Renal cortical epithelial cell (primary cell): ENCODE measurements at regions not wholly inside any gene's neighbourhood (a gene's known extent, or its start where the extent isn't known, plus 50 kb on each side); places are given as distances from the start of the nearest gene placed in this dataset.
"Not testable (repeated sequence)": the region's sequence is repeated elsewhere in the genome, so short reads cannot be mapped to it uniquely, and the experiment has no call there.

ENCODE experiments used
- DNase-seq: peaks from one replicate; pipeline ENCODE4 v3.0.0-alpha.2; 2011; ENCODE audit warnings: low read depth

- DNase-seq = no peak
Measured at GRCh38 chr1:229886636-229887035, 180.4 kb upstream of the GALNT2 start.

DNA sequence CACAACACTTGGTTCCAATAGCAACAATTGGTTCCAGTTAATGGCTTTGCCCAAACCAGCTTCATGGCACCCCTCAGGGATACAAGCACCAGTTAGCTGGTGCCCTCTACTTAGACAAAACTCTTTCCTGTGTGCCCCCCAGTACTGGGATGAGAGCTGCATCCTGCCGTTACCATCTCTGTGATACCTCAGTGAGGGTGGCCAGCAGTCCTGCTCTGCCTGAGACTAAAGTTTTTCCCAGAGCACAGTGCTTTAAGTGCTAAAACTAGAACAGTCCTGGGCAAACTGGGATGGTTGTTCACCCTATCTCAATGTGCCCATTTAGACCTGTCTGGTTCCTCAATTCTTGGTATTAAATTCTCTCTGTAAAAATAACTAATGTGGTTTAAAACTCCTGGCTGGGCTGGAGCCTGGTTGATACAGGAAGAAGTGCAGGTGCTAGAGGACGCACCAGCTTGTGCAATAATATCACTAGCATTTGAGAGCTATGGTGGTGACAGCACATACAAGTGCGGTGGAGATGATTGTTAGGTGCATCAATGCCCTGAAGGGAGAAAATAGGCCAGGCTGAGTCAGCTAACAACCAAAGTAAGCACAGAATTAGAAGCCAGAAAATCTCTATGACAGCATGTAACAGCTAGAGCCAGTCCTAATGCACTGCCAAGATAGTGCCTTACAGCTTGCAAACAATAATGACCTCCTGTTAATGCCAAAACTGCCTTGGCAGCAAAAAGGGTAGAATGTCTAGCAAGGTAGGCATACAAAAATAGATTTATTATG lies 179.8 kb upstream of the GALNT2 start:
- peak; percentile 17 for DNase-seq

- DNase-seq = no peak
Measured at GRCh38 chr1:229888157-229888556, 178.9 kb upstream of the GALNT2 start.

GRCh38 chr1:229888561-229889001 lies 178.5 kb upstream of the GALNT2 start:
- DNase-seq = no peak

DNA sequence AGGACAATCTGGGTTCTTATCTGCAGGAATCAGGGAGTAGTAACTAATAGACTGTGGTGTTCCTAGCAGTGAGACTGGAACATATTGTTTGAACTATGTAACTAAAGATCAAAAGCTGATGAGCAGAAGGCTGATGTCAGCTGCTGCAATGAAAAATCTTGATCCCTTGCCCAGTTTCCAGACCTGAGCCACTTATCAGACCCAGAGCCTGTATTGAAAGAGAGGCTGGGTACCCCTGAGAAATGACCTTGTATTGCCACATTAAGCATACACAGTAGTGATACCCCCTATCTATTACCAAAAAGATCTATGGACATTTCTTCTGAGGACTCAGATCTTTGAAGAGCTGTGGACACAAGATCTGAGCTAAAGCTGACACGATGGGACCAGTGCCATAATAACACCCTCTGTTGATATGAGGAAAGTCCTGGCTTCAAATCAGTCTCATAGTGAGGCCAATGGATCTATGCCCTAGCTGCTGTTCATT lies 178.0 kb upstream of the GALNT2 start:
- DNase-seq = no peak

GRCh38 chr1:229891227-229891626 lies 175.8 kb upstream of the GALNT2 start:
- DNase-seq = no peak

DNA sequence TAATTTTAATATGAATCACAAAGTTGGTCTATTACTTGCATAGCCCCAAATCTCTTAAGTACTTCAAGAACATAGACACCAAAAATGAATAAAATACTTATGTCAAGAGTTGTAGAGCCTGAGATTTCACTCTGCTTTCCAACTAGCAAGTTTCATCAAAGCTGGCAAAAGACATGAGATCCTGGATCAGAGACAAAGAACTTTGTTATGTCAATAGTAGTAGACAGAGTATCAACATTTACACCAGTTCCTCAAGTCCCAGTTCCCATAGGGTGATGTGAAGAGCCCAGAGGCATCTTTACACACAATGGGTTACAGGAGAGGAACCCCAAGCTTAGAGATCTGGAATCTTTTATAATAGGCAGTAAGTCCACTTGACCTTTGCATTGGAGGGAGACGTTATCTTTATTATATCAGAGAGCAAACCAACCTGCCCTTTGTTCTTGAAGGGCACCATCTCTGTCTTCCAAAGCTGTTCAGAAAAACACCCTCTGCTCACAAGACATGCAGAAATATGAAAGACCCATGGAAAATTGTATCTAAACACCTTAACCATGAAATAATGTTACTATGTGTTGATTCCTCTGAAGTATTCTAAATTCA lies 174.4 kb upstream of the GALNT2 start:
- DNase-seq = no peak

GRCh38 chr1:229893762-229894444 lies 173.1 kb upstream of the GALNT2 start:
- DNase-seq = peak; percentile 95

DNA sequence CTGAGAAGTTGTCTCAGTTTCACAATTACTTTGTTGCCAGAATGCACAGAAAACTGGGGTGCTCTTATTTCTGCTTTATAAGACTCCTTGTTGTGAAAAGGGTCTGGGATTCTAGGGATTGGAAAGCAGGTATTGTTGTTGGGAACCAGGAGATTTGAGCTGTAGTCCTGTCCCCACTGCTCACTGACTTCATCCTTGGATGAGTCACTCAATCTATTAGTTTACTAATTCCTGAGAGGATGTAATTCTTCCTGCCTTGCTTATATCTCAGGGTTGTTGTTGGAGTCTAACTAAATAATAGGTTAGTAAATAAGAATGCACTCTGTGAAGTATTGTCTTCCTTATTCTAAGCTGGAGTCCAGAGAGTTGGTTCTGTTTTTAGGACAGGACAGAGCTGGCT lies 172.5 kb upstream of the GALNT2 start:
- peak; percentile 58 for DNase-seq

GRCh38 chr1:229895605-229896004 lies 171.4 kb upstream of the GALNT2 start:
- no peak for DNase-seq

DNA sequence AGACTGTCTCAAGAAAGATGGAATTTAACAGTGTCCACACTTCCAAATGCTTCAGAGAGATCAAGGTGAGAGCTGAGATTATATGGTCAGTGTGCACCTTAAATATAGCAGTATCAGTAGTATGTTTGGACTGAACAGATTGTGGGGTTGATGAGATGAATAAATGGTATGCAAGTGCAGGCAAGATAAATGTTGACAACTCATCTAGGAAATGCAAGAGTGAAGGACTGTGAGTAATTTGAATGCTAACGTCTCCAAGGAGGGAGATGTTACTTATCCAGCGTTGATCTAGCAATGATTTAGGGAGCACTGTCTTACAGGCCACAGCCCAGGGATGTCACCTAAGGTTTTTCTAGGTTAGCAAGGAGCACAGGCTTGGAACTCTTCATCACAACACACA lies 170.7 kb upstream of the GALNT2 start:
- DNase-seq = no peak

GRCh38 chr1:229896861-229897260 lies 170.2 kb upstream of the GALNT2 start:
- no peak for DNase-seq

DNA sequence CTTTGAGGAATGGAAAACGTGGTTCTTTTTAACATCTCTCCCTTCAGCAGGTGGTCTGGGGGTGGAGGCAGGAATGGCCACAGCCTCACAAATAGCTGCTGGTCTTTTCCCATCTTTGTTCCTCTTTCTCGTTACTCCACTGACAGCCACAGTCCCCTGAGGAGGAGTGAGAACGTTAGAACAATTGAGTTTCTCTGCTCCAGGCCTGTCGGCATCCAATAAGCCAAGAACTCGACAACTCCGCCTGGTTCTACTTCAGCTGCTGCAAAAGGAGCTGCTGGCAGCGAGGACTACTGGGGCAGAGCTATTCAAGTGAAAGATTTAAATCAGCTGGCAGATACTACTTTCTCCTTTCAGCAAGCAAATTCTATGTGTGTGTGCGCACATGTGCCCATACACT lies 169.5 kb upstream of the GALNT2 start:
- DNase-seq = no peak

DNA sequence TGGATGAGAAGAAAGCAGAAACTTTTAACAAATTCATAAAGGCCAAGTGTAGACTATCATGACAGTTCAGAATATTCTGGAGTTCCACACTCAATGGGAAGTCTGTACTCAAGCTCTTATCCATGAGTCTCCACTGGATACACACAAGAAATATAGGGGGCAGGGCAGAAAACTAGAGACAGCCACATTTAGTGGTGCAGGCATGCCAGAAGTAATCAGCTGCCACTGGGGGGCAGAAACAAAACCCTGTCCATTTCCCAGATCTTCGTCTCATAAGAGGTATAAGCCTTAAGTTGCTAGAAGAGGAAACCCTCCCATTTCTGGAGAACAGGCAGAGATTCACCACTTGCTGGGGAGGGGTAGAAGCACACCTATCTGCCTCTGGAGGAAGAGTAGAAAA lies 166.8 kb upstream of the GALNT2 start:
- DNase-seq = no peak

DNA sequence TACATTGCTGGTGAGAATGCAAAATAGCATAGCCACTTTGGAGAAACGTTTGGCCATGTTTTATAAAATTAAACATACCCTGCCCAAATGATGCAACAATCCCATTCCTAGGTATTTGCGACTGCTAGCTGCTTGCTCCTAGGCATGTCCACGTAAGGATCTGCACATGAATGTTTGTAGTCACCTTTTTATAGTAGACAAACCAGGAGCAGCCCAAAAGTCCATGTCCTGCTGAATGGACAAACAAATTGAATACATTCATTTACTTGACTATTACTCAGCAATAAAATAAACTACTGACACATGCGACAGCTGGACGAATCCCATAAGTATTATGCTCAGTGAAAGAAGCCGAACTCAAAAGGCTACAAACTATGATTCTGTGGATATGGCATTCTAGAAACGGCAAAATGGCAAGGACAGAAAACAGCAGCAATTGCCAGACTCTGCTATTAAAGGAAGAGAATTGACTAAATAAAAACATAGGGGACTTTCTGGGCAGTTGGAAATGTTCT lies 161.9 kb upstream of the GALNT2 start:
- DNase-seq = no peak

DNA sequence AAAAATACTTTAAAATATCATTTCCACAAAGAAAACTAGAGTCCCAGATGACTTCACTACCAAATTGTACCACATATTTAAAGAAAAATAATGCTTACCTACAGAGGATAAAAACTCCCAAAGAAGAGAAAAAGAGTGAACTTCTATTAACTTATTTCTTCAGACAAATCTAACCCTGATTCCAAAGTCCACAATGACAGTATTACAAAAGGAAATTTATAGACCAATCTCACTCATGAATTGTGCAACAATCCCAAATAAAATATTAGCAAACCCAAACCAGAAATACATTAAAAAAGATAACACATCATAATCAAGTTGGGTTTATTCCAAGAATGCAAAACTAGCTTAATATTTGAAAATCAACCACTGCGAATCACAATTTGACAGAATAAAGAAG lies 161.4 kb upstream of the GALNT2 start:
- DNase-seq = no peak

- DNase-seq = no peak
Measured at GRCh38 chr1:229907884-229908638, 159.0 kb upstream of the GALNT2 start.

DNA sequence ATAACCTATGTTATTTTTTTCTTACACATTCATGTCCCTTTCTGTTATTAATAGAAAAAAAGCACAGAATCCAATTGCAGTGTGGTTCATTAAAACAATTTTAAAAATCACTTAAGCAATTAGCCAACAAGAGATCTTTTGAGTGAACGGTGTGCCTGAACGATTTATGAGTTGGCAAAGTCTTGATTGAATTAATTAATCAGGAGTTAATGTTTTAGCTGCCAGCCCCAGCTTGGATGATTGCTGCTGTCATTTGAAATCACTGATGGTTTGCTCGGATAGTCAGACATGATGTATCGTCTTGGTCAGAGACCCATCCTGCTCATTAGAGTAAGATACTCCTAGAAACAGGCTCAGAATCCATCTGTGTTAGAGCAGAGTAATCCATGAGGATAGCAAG lies 158.3 kb upstream of the GALNT2 start:
- DNase-seq = no peak

- DNase-seq = no peak
Measured at GRCh38 chr1:229913489-229913888, 153.5 kb upstream of the GALNT2 start.

DNA sequence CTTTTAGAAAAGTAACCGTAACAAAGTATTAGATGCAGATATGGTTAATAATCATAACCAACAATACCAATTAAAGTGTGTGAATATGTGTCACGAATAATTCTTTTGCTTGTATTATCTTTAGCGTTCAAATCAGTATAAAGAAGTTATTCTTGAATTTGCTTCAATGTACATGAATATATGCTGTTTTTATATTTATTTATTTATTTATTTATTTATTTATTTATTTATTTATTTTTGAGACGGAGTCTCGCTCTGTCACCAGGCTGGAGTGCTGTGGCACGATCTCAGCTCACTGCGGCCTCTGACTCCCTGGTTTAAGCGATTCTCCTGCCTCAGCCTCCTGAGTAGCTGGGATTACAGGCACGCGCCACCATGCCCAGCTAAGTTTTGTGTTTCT lies 147.6 kb upstream of the GALNT2 start:
- not testable (repeated sequence) for DNase-seq

- DNase-seq = no peak
Measured at GRCh38 chr1:229920683-229921082, 146.4 kb upstream of the GALNT2 start.

DNA sequence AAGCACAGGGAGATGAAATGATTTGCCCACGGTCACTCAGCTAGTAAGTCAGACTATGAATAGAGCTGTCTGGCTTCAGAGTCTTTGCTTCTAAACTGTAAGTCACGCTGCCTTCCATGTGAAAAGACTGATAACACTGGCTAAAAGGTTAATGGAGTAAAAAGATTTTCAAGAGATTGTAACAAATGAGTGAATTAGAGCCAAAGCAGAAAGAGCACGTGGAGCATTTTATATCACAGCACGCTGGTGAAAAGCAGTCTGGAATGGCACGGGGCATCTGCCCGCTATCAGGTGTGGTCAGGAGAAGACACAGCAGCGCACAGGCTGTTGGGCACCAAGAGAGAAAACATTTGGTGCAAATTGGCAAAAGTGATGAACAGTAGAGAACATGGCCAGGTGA lies 144.8 kb upstream of the GALNT2 start:
- DNase-seq = no peak
